H54 (cell line): ENCODE measurements at regions not wholly inside any gene's neighbourhood (a gene's known extent, or its start where the extent isn't known, plus 50 kb on each side); places are given as distances from the start of the nearest gene placed in this dataset.

Experiments used
- DNase-seq: peaks from one replicate; pipeline ENCODE4 v3.0.0; 2011; ENCODE audit warnings: low spot score, mixed read lengths; ENCODE audit not compliant: insufficient read length
- FAIRE-seq: peaks from 3 replicates; lab custom pipeline; 2011; peaks lifted over from hg19 to GRCh38; lab: Jason Lieb, UNC
- POLR2A ChIP-seq: IDR thresholded peaks from 2 replicates; pipeline ENCODE4 v1.6.1; 2011; ENCODE audit warnings: low read depth, mild to moderate bottlenecking, low read length

DNA sequence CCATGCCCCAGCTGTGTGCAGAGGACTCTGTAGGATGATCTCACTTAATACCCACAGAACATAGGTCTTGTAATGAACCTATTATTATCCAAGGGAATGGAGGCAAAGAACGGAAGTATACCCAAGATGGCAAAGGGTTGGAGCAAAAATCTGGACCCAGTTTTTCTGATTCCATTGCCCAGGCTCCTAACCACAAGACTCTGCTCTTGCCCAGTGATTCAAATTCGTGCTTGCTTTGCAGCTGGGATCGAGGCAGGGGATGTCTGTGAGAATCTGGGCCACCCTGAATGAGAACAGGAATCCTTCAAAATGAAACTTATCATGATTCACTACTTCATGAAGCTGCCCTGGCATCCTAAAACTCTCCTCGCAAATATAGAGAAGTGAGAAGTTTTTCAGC, 97.5 kb upstream of the KCNJ6 start:
- no peak for TF ChIP-seq POLR2A
- DNase-seq: no peak
- FAIRE-seq: no peak

DNA sequence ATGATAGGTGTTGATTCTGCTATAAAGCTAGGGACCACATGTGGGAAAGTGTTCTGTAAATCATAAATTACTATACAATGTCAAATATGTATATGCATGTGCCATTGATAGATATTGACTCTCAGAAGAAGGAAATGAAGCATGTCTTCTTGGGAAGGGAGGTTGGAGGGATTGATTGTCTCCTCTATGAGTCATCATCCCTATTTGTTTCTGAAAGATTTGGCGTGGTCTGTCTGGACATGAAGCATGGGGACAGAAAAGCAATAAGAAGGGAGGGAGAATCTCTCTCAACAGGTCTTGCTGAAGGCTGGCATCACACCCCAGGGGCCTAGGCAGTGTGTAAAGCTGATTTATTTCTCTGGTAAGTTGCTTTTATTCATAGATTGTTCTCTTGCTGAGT, 98.0 kb upstream of the KCNJ6 start:
- FAIRE-seq (no peak), DNase-seq (no peak)
- TF ChIP-seq POLR2A: no peak

DNA sequence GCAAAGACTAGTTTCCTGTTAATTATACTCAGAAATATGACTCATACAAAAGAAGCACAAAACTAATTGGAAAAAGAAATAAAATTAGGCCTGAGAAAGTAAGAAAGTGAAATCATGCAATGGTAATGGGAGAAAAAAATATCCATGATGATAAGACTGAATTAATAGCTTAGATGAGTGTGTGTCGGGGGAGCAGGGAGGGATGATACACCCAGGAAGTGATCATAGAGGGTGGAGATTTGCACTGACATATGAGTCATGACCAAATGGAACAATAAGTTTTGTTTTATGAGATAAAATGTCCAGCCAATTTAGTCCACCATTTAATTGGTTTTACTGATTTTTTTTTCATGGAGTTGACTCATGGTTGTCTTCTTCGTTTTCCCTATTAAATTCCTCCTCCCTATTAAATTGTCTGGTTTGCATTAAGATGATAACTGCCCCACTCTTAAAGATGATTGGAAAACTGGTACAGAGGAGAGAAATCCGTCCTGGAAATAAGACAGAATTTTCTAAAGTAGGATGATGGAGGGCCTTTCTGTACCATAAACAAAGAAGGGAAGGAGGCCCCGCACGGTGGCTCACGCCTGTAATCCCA, 111.7 kb upstream of the KCNJ6 start:
- TF ChIP-seq POLR2A: no peak
- peak; percentile 11 for DNase-seq
- no peak for FAIRE-seq

DNA sequence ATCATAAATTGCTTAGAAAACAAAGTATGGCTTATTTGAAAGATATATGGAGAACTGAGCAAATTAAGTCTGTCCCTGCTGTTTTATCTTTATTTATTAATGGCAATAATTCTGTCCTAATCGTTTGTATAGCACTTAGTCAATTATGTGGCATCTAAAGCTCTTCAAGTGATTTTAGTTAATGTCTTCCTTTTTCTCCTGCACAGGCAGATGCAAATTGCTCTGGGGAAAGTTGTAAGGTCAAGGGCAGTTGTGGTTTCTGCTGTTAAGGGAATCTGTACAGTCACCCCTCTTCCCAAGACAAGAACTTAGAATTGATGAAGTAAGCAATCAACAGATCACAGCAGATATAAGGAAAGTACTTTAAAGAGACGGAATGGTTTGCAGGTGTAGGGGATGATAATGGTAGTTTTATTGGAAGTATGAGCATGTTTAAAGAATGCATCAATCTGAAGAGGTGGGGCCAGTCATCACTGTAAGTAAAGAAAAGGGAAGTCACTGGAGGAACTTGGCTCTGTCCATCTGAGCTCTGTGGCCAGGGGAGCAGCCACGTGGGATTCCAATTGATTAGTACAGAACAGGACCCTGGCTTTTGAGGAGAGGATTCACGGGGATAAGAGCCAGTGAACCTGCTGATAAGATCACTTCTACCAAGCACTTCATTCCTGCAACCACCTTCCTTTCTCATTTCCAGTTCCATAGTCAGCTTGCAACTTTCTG, 116.0 kb upstream of the KCNJ6 start:
- no peak for FAIRE-seq
- TF ChIP-seq POLR2A: no peak

DNA sequence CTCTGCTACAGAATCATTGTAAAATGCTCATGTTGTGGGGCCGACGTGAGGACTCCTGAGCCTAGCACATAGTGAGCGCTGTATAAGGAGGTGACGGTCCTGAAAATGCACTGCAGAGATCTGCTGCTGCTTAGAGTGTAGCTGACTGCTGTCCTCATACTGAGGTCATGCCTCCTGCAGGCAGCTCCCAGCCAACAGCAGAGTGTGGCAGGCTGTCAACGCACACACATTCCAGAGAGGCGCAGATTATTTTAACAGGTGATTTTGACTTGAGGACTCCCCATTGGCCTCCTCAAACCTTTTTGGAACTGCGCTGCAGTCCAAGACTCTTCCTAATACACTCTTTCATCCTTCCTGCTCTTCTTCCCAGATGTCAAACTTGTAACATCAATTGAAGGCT, 119.8 kb upstream of the KCNJ6 start:
- TF ChIP-seq POLR2A: no peak
- FAIRE-seq: no peak

More for the DNA sequence above, 116.0 kb upstream of the KCNJ6 start:
- no peak for DNase-seq

DNA sequence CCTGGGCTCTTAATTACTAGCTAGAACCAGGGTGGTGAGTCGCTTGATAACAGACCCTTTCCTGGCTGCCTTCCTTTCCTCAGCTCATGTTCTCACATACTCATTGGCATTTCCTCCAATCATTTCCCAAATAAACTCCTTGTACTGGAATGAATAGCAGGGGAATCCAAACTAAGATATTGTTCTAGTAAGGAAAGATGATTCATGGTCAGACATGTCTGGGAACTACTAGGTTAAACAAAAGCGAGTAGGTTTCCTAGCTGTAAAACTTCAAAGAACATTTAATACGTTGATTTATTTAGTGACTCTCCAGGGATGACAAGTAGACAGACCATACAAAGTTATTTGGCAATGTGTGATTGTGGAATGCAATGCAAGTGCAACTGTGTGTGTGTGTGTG, 121.2 kb upstream of the KCNJ6 start:
- TF ChIP-seq POLR2A: no peak
- DNase-seq: no peak
- FAIRE-seq: no peak

More for the DNA sequence above, 119.8 kb upstream of the KCNJ6 start:
- DNase-seq: no peak

DNA sequence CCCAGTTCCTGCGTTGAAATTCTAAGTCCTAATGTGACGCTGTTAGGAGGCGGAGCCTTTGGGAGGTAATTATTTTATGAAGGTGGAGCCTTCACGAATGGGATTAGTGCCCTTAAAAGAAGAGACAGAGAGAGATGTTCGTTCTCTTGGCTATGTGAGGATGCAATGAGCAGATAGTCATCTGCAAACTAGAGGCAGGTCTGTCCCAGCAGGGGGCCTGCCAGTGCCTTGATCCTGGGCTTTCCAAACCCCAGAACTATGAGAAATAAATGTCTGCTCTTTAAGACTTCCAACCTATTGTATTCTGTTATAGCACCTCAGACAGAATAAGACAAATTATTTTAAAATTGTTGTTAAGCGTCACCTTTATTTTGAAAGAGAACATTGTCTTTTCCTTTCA, 123.1 kb upstream of the KCNJ6 start:
- DNase-seq (no peak), FAIRE-seq (no peak)
- TF ChIP-seq POLR2A: no peak

DNA sequence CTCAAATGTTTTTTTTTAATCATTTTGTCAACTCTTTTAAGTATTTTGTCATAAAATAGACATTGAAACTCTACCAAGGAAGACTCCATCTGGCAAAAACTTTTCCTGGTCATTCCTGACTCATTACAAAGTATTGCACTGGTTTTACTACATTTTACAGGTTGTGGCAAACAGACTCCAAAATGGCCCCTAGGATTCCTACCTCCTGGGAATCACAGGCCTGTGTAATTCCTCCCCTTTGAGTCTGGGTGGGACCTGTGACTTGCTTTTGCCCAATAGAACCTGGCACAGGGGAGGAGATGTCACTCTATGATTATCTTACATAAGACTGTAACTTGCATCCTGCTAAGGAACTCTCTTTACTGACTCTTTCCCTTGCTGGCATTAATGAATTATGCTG, 123.6 kb upstream of the KCNJ6 start:
- TF ChIP-seq POLR2A: no peak
- DNase-seq: no peak
- no peak for FAIRE-seq

DNA sequence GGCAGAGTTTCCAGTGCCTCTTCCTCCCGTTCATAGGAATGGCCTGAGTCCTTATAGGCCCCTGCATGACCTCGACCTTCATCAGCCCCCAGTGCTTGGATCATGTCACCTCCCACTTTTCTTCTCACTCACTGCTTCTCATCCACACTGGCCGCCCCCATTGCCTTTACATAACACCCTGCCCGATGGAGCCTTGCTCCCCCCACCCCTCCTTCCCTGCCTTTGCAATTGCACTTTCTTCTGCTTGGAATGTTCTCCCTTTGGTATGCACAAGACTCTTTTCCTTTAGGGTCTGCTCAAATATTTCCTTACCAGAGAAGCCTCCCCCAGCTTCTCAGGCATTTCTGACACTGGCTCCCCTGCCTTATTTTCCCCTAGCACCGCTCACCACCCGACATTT, 125.2 kb upstream of the KCNJ6 start:
- no peak for TF ChIP-seq POLR2A
- no peak for FAIRE-seq
- DNase-seq: no peak

DNA sequence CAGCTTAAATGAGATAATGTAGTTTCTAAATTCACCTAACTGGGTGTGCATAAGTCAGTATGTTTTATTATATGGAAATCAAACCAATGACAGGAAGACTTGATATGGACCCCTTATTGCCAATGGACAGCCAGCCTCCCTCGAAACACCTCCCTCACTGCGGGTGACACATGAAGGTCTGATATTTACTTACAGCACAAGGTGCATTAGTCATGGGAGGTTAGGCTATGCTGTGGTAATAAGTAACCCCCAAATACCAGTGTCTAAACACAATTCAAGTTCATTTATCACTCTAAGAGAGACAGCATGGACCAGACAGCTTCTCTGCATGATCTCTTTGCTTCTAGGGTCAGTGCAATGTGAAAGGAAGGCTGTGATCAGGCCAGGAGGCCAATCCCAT, 126.0 kb upstream of the KCNJ6 start:
- no peak for DNase-seq
- TF ChIP-seq POLR2A: no peak
- FAIRE-seq: no peak

DNA sequence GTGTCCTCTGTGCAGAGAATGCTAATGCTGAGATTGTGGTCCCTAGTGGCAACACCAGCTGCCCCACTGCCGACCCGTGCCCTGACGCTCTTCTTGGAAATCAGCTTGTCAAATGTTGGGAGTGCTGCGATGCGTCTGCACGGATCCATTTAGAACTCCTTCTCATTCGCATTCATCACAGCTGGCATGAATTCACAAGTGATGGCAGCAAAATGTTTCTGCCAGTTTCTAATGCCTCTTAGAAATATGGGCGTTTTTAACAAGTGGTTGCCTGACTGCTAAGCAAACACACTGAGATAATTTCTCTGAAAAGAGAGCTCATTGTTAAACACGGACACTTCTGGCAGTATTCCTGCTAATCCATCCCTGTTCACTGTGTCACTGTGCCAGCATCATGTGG, 131.9 kb upstream of the KCNJ6 start:
- FAIRE-seq (no peak), DNase-seq (no peak)
- TF ChIP-seq POLR2A: no peak

DNA sequence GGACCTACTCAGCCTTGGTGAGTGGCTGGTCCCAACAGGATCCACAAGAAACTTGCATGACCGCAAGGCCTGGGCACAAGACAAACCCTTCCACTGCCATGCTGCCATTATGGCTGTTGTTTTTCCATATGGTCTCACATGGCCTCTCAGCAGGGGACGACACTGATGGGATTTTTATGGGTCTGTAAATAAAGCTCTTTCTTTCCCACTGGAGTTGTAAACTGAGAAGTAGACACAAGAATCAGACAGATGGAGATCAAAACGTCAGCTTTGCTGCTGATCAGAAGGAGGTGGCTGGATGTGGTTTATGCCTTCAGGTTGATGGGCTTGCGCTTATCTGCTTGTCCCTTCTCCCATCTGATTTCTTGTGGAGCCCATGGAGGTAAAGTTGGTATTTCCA, 138.1 kb upstream of the KCNJ6 start:
- FAIRE-seq: no peak
- TF ChIP-seq POLR2A: no peak
- DNase-seq: no peak

DNA sequence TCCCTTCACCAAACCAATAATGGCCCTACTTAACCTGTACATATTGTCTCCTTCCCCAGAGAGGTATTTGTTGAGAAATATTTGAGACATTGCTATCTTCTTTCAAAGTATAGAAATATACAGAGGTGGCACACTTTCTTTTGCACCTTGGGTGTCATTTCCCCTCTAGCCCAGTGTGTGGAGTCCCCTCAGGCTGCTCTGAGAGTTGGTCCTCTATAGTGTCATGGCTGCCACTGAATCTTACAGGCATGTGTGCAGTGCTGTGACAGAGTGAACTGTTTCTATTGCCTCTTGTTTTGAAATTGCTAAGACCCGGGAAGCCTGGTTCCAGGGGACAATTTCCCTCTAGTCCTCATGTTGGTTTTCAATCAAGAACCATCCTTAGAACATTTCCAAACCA, 140.2 kb upstream of the KCNJ6 start:
- TF ChIP-seq POLR2A: no peak
- FAIRE-seq (no peak), DNase-seq (no peak)

DNA sequence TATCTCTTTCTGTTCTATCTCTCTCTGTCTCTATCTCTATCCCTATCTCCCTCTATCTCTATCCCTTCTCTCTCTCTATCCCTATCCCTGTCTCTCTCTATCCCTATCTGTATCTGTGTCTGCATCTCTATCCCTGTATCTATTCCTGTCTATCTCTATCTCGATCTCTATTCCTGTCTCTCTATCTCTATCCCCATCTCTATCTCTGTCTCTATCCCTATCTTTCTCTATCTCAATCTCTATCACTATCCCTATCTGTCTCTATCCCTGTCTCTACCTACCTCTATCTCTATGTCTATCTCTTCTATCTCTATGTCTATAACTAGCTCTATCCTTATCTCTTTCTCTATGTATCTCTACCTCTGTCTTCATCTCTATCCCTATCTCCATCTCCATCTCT, 141.4 kb upstream of the KCNJ6 start:
- no peak for FAIRE-seq

DNA sequence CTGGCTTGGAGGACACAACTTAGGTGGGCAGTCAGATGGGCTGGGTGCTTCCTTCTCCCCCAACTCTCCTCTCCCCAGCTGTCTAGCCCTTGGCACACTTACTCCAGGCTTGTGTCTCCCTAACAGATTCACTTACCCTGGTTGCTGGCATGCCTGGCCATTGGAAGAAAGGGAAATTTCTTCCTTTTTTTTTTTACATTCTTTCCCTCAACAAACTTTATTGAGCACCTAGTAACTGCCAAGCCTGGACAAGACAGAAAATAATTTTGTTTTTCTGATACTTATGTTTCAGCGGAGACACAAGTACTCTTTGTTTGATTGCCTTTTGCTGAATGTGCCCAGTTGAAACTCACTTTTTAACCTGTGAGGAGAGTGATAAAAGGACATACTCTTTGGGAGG, 144.3 kb upstream of the KCNJ6 start:
- no peak for FAIRE-seq
- no peak for TF ChIP-seq POLR2A

More for the DNA sequence above, 141.4 kb upstream of the KCNJ6 start:
- TF ChIP-seq POLR2A: no peak
- no peak for DNase-seq

More for the DNA sequence above, 144.3 kb upstream of the KCNJ6 start:
- DNase-seq: no peak
